PFSK-1 (cell line): ENCODE measurements at regions not wholly inside any gene's neighbourhood (a gene's known extent, or its start where the extent isn't known, plus 50 kb on each side); places are given as distances from the start of the nearest gene placed in this dataset.

Experiments
- FOXP2 ChIP-seq: optimal IDR thresholded peaks from 2 replicates; pipeline ENCODE3; 2011; ENCODE audit warnings: borderline replicate concordance, control low read depth, inconsistent platforms; ENCODE audit not compliant: insufficient read depth; ENCODE audit errors: extremely low read length, extremely low read depth
- POLR2AphosphoS5 ChIP-seq: IDR thresholded peaks from 2 replicates; pipeline ENCODE4 v1.6.1; 2012; ENCODE audit warnings: low read depth, mild to moderate bottlenecking, control low read depth, low read length, moderate library complexity
- REST ChIP-seq, 2 experiments: IDR thresholded peaks; 2 replicates each; pipeline versions ENCODE4 v1.6.1 to v1.8.0; 2011 to 2012; ENCODE audit warnings: low read depth in 2 of 2, low read length in 2 of 2, control low read depth in 1 of 2, inconsistent platforms in 1 of 2, mild to moderate bottlenecking in 1 of 2, moderate library complexity in 1 of 2; ENCODE audit not compliant: insufficient read depth in 1 of 2
- SIN3A ChIP-seq: IDR thresholded peaks from 2 replicates; pipeline ENCODE4 v1.6.1; 2012; ENCODE audit warnings: mild to moderate bottlenecking, low read length, moderate library complexity, borderline replicate concordance; ENCODE audit not compliant: insufficient read depth
- TAF1 ChIP-seq: IDR thresholded peaks from 2 replicates; pipeline ENCODE4 v1.6.1; 2012; ENCODE audit warnings: low read length, control low read depth, borderline replicate concordance; ENCODE audit not compliant: insufficient read depth

GRCh38 chr2:134195341-134195740, 58.5 kb upstream of the MGAT5 start:
- no peak for TF ChIP-seq REST (IDR thresholded peaks at IDR 0.05; ENCODE audit: insufficient read depth in 1 of 2, low read depth in 2 of 2, low read length in 2 of 2)

GRCh38 chr2:134197445-134197844, 56.4 kb upstream of the MGAT5 start:
- TF ChIP-seq REST (IDR thresholded peaks at IDR 0.05; ENCODE audit: insufficient read depth in 1 of 2, low read depth in 2 of 2, low read length in 2 of 2) = no peak
- TF ChIP-seq SIN3A = no peak
- no peak for TF ChIP-seq FOXP2
- TF ChIP-seq POLR2AphosphoS5 = no peak
- TF ChIP-seq TAF1 = no peak

GRCh38 chr2:134198006-134198634, 55.8 kb upstream of the MGAT5 start:
- TF ChIP-seq REST (IDR thresholded peaks at IDR 0.05; ENCODE audit: insufficient read depth in 1 of 2, low read depth in 2 of 2, low read length in 2 of 2) = no peak
- TF ChIP-seq FOXP2 = no peak
- TF ChIP-seq TAF1 = no peak
- no peak for TF ChIP-seq POLR2AphosphoS5
- TF ChIP-seq SIN3A = no peak

- TF ChIP-seq SIN3A = no peak
- no peak for TF ChIP-seq TAF1
- TF ChIP-seq FOXP2 = no peak
- TF ChIP-seq REST (IDR thresholded peaks at IDR 0.05; ENCODE audit: insufficient read depth in 1 of 2, low read depth in 2 of 2, low read length in 2 of 2) = no peak
- TF ChIP-seq POLR2AphosphoS5 = no peak
Observed at GRCh38 chr2:134199123-134199522, 54.7 kb upstream of the MGAT5 start.

- TF ChIP-seq TAF1 (no peak), POLR2AphosphoS5 (no peak)
Observed at GRCh38 chr2:134200036-134200618, 53.7 kb upstream of the MGAT5 start.
